K562 (cell line): ENCODE measurements at regions not wholly inside any gene's neighbourhood (a gene's known extent, or its start where the extent isn't known, plus 50 kb on each side); places are given as distances from the start of the nearest gene placed in this dataset.

Source experiments
- ATAC-seq: fragments of 200-7000 bp; cut with Tn5 transposase; 3 replicates; pipeline ENCODE4 v1.9.1; 2020; ENCODE audit warnings: moderate library complexity
- BruUV-seq: library from RNA; stranded (reverse); fragments of 400-500 nt; replicated peaks from 2 replicates; lab custom pipeline; 2021; lab: Mats Ljungman, UMichigan
- CTCF ChIA-PET: fragments of 300-600 bp; formaldehyde crosslinking; extraction: SDS; loops from one replicate; lab custom pipeline; 2021; ENCODE audit warnings: low intra/inter-chr PET ratio; lab: Yijun Ruan, JAX
- POLR2A ChIA-PET: fragments of 300-600, 350-650 bp; sonication (Branson Sonifier 250); formaldehyde crosslinking; extraction: SDS; loops from one replicate; lab custom pipeline; 2021; ENCODE audit warnings: antibody characterized with exemption, inconsistent platforms; lab: Yijun Ruan, JAX
- DNase-seq, 4 experiments: peaks; one replicate each; pipeline versions ENCODE4 v3.0.0 to v3.0.0-alpha.2; 2011 to 2018; ENCODE audit warnings: low spot score in 3 of 4, mixed read lengths in 3 of 4; ENCODE audit errors: extremely low read depth in 1 of 4
- FAIRE-seq: peaks from 2 replicates; lab custom pipeline; 2011; peaks lifted over from hg19 to GRCh38; lab: Jason Lieb, UNC
- H2AFZ ChIP-seq: 2 replicates; pipeline ENCODE4 v1.6.0; 2011; ENCODE audit warnings: low read depth, low read length, control low read depth, inconsistent platforms
- H3K27ac ChIP-seq: fragments of 200-600 bp; 3 replicates; pipeline ENCODE4 v1.8.0; 2011; ENCODE audit warnings: low read depth, mild to moderate bottlenecking, control low read depth, inconsistent platforms, low read length, moderate library complexity, mixed read lengths; ENCODE audit errors: extremely low read depth
- H3K27me3 ChIP-seq, 2 experiments: fragments of 300-600 bp in 1 of 2; 2 replicates in 1 of 2; 3 replicates in 1 of 2; pipeline versions ENCODE4 v1.6.0 to v1.8.0; 2011; ENCODE audit warnings: inconsistent platforms in 2 of 2, low read length in 2 of 2, mild to moderate bottlenecking in 1 of 2, mixed read lengths in 1 of 2, moderate library complexity in 1 of 2; ENCODE audit not compliant: control insufficient read depth in 2 of 2, insufficient read depth in 2 of 2
- H3K36me3 ChIP-seq: fragments of 300-600 bp; 3 replicates; pipeline ENCODE4 v1.8.0; 2011; ENCODE audit warnings: mild to moderate bottlenecking, low read length, inconsistent platforms; ENCODE audit not compliant: control insufficient read depth, insufficient read depth
- H3K4me1 ChIP-seq, 2 experiments: fragments of 200-600 bp in 1 of 2; replicated peaks in 1 of 2; 2 replicates in 1 of 2; 3 replicates in 1 of 2; pipeline versions ENCODE4 v1.5.1 to v1.8.0; 2011; ENCODE audit warnings: inconsistent platforms in 2 of 2, low read length in 2 of 2, mild to moderate bottlenecking in 1 of 2, mixed read lengths in 1 of 2, moderate library complexity in 1 of 2; ENCODE audit not compliant: control insufficient read depth in 2 of 2, insufficient read depth in 2 of 2
- H3K4me2 ChIP-seq: 2 replicates; pipeline ENCODE4 v1.6.1; 2011; ENCODE audit warnings: low read length, control low read depth, inconsistent platforms, mixed read lengths; ENCODE audit not compliant: insufficient read depth
- H3K4me3 ChIP-seq: fragments of 200-600 bp; sonication (generic), shearing (Covaris generic); 2 replicates; pipeline ENCODE4 v1.5.1; 2016; ENCODE audit warnings: control low read depth, inconsistent platforms
- H3K79me2 ChIP-seq: fragments of 200-600 bp; 3 replicates; pipeline ENCODE4 v1.8.0; 2011; ENCODE audit warnings: low read length, inconsistent platforms; ENCODE audit not compliant: control insufficient read depth, insufficient read depth
- H3K9ac ChIP-seq, 2 experiments: 2 replicates each; pipeline versions ENCODE4 v1.6.0 to v1.6.1; 2011; ENCODE audit warnings: low read depth in 2 of 2, low read length in 2 of 2, control low read depth in 1 of 2, inconsistent platforms in 1 of 2, mild to moderate bottlenecking in 1 of 2, mixed read lengths in 1 of 2; ENCODE audit not compliant: insufficient read depth in 1 of 2
- H3K9me1 ChIP-seq: one replicate; pipeline ENCODE4 v1.6.0; 2011; ENCODE audit warnings: inconsistent platforms, mild to moderate bottlenecking, low read length, moderate library complexity; ENCODE audit not compliant: control insufficient read depth, insufficient read depth
- H3K9me3 ChIP-seq: replicated peaks from 2 replicates; pipeline ENCODE4 v1.5.1; 2011; ENCODE audit warnings: low read depth, low read length, inconsistent platforms; ENCODE audit not compliant: control insufficient read depth, insufficient read depth
- H4K20me1 ChIP-seq: replicated peaks from 2 replicates; pipeline ENCODE4 v1.6.1; 2011; ENCODE audit warnings: low read length, inconsistent platforms, mixed read lengths; ENCODE audit not compliant: control insufficient read depth, insufficient read depth
- CBFA2T2 ChIP-seq: fragments of 450-650 bp; conservative IDR thresholded peaks from 2 replicates; pipeline ENCODE4 v1.6.1; 2017; ENCODE audit warnings: mild to moderate bottlenecking
- CREB1 ChIP-seq, 2 experiments: sonication (generic) in 1 of 2; formaldehyde crosslinking in 1 of 2; IDR thresholded peaks; 2 replicates each; pipeline versions ENCODE4 v1.6.1 to v1.8.0; 2012 to 2022; ENCODE audit warnings: inconsistent platforms in 1 of 2, mild to moderate bottlenecking in 1 of 2, missing genetic modification reagents in 1 of 2, moderate library complexity in 1 of 2
- CREB3L1 ChIP-seq: fragments of 450-650 bp; IDR thresholded peaks from 2 replicates; pipeline ENCODE4 v1.6.1; 2014; ENCODE audit warnings: low read depth, mild to moderate bottlenecking, moderate library complexity, borderline replicate concordance
- FOXP1 ChIP-seq: sonication (generic); formaldehyde crosslinking; IDR thresholded peaks from 2 replicates; pipeline ENCODE4 v1.8.0; 2022; ENCODE audit warnings: mild to moderate bottlenecking, missing genetic modification reagents
- SMAD1 ChIP-seq: fragments of 150-350 bp; IDR thresholded peaks from 2 replicates; pipeline ENCODE4 v1.6.1; 2014; ENCODE audit warnings: low read length, low read depth; ENCODE audit not compliant: partially characterized antibody
- TFE3 ChIP-seq: fragments of 450-650 bp; formaldehyde crosslinking; IDR thresholded peaks from 2 replicates; pipeline ENCODE4 v1.4.0; 2020; ENCODE audit warnings: mild to moderate bottlenecking, mixed read lengths
- ZBED1 ChIP-seq: IDR thresholded peaks from 2 replicates; pipeline ENCODE4 v1.6.1; 2014
- ZNF263 ChIP-seq: sonication (generic); formaldehyde crosslinking; IDR thresholded peaks from 2 replicates; pipeline ENCODE4 v1.8.0; 2022; ENCODE audit warnings: mild to moderate bottlenecking, missing genetic modification reagents, borderline replicate concordance
- WGBS: fragments of 100-300 bp; shearing (Covaris generic); methylation state at CpG from one replicate; pipeline ENCODE4 v1.1.6; 2016; ENCODE audit warnings: low coverage, mixed read lengths; ENCODE audit not compliant: insufficient coverage; ENCODE audit errors: missing lambda C conversion rate; 5-methylcytosine and 5-hydroxymethylcytosine counted together
- in situ Hi-C: fragments of 300-500 bp; cut with MboI; formaldehyde crosslinking; loops from 4 replicates; pipeline ENCODE4 v1.15.0; 2018; ENCODE audit warnings: inconsistent platforms, mixed read lengths
- intact Hi-C: fragments of 100-400 bp; cut with micrococcal nuclease; formaldehyde crosslinking; loops from 2 replicates; pipeline ENCODE4 v1.14.2; 2022
- TF ChIP-seq, protein P1 (sequence below): IDR thresholded peaks from 3 replicates; pipeline ENCODE4 v1.6.1; 2011; ENCODE audit warnings: borderline replicate concordance, mild to moderate bottlenecking, moderate library complexity; ENCODE audit not compliant: insufficient read length; ENCODE audit errors: extremely low read depth
- TF ChIP-seq, protein P2 (sequence below): fragments of 250-450 bp; sonication (Bioruptor Pico); IDR thresholded peaks from 2 replicates; pipeline ENCODE4 v1.4.0; 2020

GRCh38 chr3:72033666-72034428 is 248.9 kb upstream of the PROK2 start (continued):
- TF ChIP-seq, protein P1, sequence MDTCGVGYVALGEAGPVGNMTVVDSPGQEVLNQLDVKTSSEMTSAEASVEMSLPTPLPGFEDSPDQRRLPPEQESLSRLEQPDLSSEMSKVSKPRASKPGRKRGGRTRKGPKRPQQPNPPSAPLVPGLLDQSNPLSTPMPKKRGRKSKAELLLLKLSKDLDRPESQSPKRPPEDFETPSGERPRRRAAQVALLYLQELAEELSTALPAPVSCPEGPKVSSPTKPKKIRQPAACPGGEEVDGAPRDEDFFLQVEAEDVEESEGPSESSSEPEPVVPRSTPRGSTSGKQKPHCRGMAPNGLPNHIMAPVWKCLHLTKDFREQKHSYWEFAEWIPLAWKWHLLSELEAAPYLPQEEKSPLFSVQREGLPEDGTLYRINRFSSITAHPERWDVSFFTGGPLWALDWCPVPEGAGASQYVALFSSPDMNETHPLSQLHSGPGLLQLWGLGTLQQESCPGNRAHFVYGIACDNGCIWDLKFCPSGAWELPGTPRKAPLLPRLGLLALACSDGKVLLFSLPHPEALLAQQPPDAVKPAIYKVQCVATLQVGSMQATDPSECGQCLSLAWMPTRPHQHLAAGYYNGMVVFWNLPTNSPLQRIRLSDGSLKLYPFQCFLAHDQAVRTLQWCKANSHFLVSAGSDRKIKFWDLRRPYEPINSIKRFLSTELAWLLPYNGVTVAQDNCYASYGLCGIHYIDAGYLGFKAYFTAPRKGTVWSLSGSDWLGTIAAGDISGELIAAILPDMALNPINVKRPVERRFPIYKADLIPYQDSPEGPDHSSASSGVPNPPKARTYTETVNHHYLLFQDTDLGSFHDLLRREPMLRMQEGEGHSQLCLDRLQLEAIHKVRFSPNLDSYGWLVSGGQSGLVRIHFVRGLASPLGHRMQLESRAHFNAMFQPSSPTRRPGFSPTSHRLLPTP: no peak
- no peak for TF ChIP-seq SMAD1
- no peak for TF ChIP-seq ZBED1

DNA sequence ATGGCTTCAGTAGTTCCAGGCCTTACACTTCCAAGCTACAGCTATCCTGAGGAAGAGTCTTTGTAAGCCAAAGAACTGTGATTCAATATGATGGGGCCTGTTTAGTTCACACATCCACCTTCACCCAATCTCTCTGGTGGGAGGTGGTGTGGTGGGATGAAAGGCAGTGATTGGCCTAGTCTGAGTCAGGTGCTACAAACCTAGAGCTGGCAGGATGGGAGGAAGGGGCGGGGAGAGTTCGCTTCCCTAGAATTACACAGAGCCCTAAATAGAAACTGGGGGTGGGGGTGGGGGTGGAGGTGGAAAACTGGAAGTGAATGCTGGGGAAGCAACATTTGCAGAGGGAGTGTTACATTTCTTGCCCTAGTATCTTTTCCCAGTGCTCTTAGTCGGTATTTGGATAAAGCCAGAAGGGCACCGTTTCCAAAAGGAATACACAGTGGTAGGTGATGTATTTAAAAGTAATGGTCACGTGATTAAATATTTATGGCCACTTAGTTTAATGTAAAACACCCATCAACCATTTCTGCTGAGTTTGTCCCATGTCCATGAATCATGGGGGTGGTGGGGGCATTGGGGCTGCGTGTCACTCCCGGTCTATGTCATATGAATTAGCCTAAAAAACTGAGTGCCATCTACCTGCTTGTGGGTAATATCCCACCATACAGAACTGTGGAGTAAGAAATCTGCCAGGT is 247.6 kb upstream of the PROK2 start:
- H3K4me2 ChIP-seq: no peak overlapping the region
- DNase-seq (peak; percentile 8 to 48 (median 26)), ATAC-seq (peak; percentile 49), FAIRE-seq (peak; percentile 70)
- no TSS peak for BruUV-seq
- H3K36me3 ChIP-seq: no peaks in the 10 kb centered on the region
- H3K4me3 ChIP-seq: no peak overlapping the region
- ChIA-PET CTCF (no interaction called here), POLR2A (interaction anchor here (0.7 to 1.3 kb wide), 2 partner anchors 14 to 23 kb away, joined by 3 to 4 read pairs; no protein-coding TSS in a partner anchor)
- H3K27me3 ChIP-seq: no peaks in the 10 kb centered on the region
- no peak overlapping the region for H3K27ac ChIP-seq
- intact Hi-C loops (no loop called here), in situ Hi-C loops (no loop called here)
- H3K79me2 ChIP-seq: no peaks in the 10 kb centered on the region; the same call in 2 of the 3 replicates
- H2AFZ ChIP-seq: peak overlapping the region; percentile 55; the same call in 1 of the 2 replicates
- H3K9me1 ChIP-seq: no peaks in the 10 kb centered on the region
- no peak overlapping the region for H3K9ac ChIP-seq
- peaks cover 13 to 29% of the 10 kb centered on the region in 2 experiments for H3K4me1 ChIP-seq
- WGBS: 38% methylated on average over 5 of the region's 7 CpGs
- no peaks in the 10 kb centered on the region; the same call in 1 of the 2 replicates for H3K9me3 ChIP-seq
- no peaks in the 10 kb centered on the region for H4K20me1 ChIP-seq
- TF ChIP-seq CBFA2T2: peak; percentile 23; the same call in 1 of the 2 replicates
- TF ChIP-seq CREB1 (IDR thresholded peaks at IDR 0.05): no peak
- TF ChIP-seq CREB1 (CRISPR knock-in tag; IDR thresholded peaks at IDR 0.05): no peak
- TF ChIP-seq, protein P2, sequence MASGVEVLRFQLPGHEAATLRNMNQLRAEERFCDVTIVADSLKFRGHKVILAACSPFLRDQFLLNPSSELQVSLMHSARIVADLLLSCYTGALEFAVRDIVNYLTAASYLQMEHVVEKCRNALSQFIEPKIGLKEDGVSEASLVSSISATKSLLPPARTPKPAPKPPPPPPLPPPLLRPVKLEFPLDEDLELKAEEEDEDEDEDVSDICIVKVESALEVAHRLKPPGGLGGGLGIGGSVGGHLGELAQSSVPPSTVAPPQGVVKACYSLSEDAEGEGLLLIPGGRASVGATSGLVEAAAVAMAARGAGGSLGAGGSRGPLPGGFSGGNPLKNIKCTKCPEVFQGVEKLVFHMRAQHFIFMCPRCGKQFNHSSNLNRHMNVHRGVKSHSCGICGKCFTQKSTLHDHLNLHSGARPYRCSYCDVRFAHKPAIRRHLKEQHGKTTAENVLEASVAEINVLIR (CRISPR knock-in tag): no peak
- peak; percentile 89 for TF ChIP-seq TFE3 (CRISPR knock-in tag)
- no peak for TF ChIP-seq FOXP1 (CRISPR knock-in tag)
- TF ChIP-seq CREB3L1: no peak
- no peak for TF ChIP-seq ZNF263 (CRISPR knock-in tag)
